ENCODE measurements at regions not wholly inside any gene's neighbourhood (a gene's known extent, or its start where the extent isn't known, plus 50 kb on each side); places are given as distances from the start of the nearest gene placed in this dataset.

DNA sequence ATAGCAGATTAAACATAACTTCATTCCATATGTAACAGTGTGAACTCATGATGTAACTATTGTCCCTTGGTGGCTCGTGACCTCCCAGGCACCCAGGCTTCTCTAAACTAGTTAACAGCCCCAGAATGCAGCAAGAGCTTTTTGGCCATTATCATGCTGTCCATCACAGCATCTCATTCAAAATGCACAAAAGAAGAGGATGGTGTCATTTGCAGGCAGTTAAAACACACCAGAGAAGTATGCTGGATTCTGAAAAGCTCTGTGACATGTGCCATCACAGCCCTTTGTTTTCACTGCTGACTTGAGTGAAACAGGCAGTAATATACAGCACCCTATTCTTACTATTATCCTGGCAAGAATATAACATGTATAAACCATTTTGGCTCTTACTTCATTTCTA, 117.6 kb upstream of the CHMP2B start:
- WGBS (ENCODE audit: insufficient coverage, low coverage, missing lambda C conversion rate): 0% methylated on average over 1 of the region's 1 CpG
- no peak overlapping the region for H3K4me2 ChIP-seq (ENCODE audit: insufficient read depth, low read length)
- H3K4me1 ChIP-seq (replicated peaks in 1 of 2; ENCODE audit: control insufficient read depth in 2 of 2, insufficient read depth in 2 of 2, low read length in 2 of 2): no peaks in the 10 kb centered on the region
- in situ Hi-C loops (cut with MboI): no loop called here
- no peaks in the 10 kb centered on the region for H3K9me1 ChIP-seq (ENCODE audit: control insufficient read depth, insufficient read depth, low read length)
- TF ChIP-seq NBN (IDR thresholded peaks at IDR 0.05; ENCODE audit: low read depth): no peak
- TF ChIP-seq, protein P1, sequence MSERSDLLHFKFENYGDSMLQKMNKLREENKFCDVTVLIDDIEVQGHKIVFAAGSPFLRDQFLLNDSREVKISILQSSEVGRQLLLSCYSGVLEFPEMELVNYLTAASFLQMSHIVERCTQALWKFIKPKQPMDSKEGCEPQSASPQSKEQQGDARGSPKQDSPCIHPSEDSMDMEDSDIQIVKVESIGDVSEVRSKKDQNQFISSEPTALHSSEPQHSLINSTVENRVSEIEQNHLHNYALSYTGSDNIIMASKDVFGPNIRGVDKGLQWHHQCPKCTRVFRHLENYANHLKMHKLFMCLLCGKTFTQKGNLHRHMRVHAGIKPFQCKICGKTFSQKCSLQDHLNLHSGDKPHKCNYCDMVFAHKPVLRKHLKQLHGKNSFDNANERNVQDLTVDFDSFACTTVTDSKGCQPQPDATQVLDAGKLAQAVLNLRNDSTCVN (CRISPR knock-in tag; IDR thresholded peaks at IDR 0.05): no peak
- no peak for TF ChIP-seq NR3C1 (CRISPR knock-in tag; IDR thresholded peaks at IDR 0.05)
- no peak for TF ChIP-seq CBX8 (IDR thresholded peaks at IDR 0.05; ENCODE audit: borderline replicate concordance, extremely low read depth, low read depth, low read length, poor library complexity, severe bottlenecking)
- no peak for TF ChIP-seq CC2D1A (IDR thresholded peaks at IDR 0.05)
- TF ChIP-seq, protein P2, sequence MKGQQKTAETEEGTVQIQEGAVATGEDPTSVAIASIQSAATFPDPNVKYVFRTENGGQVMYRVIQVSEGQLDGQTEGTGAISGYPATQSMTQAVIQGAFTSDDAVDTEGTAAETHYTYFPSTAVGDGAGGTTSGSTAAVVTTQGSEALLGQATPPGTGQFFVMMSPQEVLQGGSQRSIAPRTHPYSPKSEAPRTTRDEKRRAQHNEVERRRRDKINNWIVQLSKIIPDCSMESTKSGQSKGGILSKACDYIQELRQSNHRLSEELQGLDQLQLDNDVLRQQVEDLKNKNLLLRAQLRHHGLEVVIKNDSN (CRISPR knock-in tag; IDR thresholded peaks at IDR 0.05): no peak
- no peak for TF ChIP-seq NFIX (CRISPR knock-in tag; IDR thresholded peaks at IDR 0.05; ENCODE audit: low read depth)
- TF ChIP-seq MEF2D (tag; conservative IDR thresholded peaks at IDR 0.05; ENCODE audit: low read depth): no peak
- TF ChIP-seq L3MBTL2 (IDR thresholded peaks at IDR 0.05): no peak
- no peak for TF ChIP-seq RBM14 (IDR thresholded peaks at IDR 0.05; ENCODE audit: borderline replicate concordance, insufficient read depth, low read depth, low read length)
- no peak for TF ChIP-seq GTF2E2 (tag; IDR thresholded peaks at IDR 0.05)
- no peak for TF ChIP-seq KHSRP (IDR thresholded peaks at IDR 0.05)
- CTCF ChIA-PET (ENCODE audit: low intra/inter-chr PET ratio): no interaction called here
- BruUV-seq (replicated peaks): no TSS peak
- no peak overlapping the region for H3K9ac ChIP-seq (ENCODE audit: insufficient read depth in 1 of 2, low read depth in 2 of 2, low read length in 2 of 2)
- no peak overlapping the region for H3K4me3 ChIP-seq
- no peaks in the 10 kb centered on the region for H3K9me3 ChIP-seq (replicated peaks; ENCODE audit: control insufficient read depth, insufficient read depth, low read depth, low read length)
- ATAC-seq (no peak), FAIRE-seq (no peak), DNase-seq (ENCODE audit: extremely low read depth in 1 of 4, low spot score in 3 of 4) (no peak)
- H3K27me3 ChIP-seq (ENCODE audit: control insufficient read depth in 2 of 2, insufficient read depth in 2 of 2, low read length in 2 of 2): no peaks in the 10 kb centered on the region
- H3K36me3 ChIP-seq (ENCODE audit: control insufficient read depth, insufficient read depth, low read length): no peaks in the 10 kb centered on the region
- H3K27ac ChIP-seq (ENCODE audit: extremely low read depth, low read depth, low read length): no peak overlapping the region
- POLR2A ChIA-PET: no interaction called here
- H3K79me2 ChIP-seq (ENCODE audit: control insufficient read depth, insufficient read depth, low read length): no peaks in the 10 kb centered on the region
- intact Hi-C loops (cut with micrococcal nuclease): no loop called here
- no peak overlapping the region for H2AFZ ChIP-seq (ENCODE audit: low read depth, low read length)
- no peaks in the 10 kb centered on the region for H4K20me1 ChIP-seq (replicated peaks; ENCODE audit: control insufficient read depth, insufficient read depth, low read length)

Measured in K562 (cell line).